Endothelial cell of umbilical vein (primary cell): ENCODE measurements at regions not wholly inside any gene's neighbourhood (a gene's known extent, or its start where the extent isn't known, plus 50 kb on each side); places are given as distances from the start of the nearest gene placed in this dataset.

ENCODE experiments used
- BruUV-seq: library from RNA; stranded (reverse); fragments of 400-500 nt; replicated peaks from 2 replicates; lab custom pipeline; 2021; lab: Mats Ljungman, UMichigan
- CTCF ChIA-PET: fragments of 300-600, 350-600 bp; sonication (Branson Sonifier 250); formaldehyde crosslinking; loops from one replicate; lab custom pipeline; 2021; ENCODE audit warnings: antibody characterized with exemption, inconsistent platforms; lab: Charles Lee
- POLR2A ChIA-PET: fragments of 300-600, 350-600 bp; sonication (Branson Sonifier 250); formaldehyde crosslinking; loops from one replicate; lab custom pipeline; 2021; ENCODE audit warnings: antibody characterized with exemption, inconsistent platforms; lab: Charles Lee
- DNase-seq: peaks from one replicate; pipeline ENCODE4 v3.0.0-alpha.2; 2011; ENCODE audit warnings: low read depth, low spot score
- FAIRE-seq: peaks from 2 replicates; lab custom pipeline; 2011; peaks lifted over from hg19 to GRCh38; lab: Jason Lieb, UNC
- H2AFZ ChIP-seq: 2 replicates; pipeline ENCODE4 v1.6.0; 2012; ENCODE audit warnings: low read depth, low read length, control low read depth, inconsistent platforms
- H3K27ac ChIP-seq: 2 replicates; pipeline ENCODE4 v1.5.1; 2011; ENCODE audit warnings: low read depth, mild to moderate bottlenecking, control low read depth, low read length, moderate library complexity; ENCODE audit not compliant: insufficient read depth
- H3K27me3 ChIP-seq, 2 experiments: 2 replicates each; pipeline versions ENCODE4 v1.6.0 to v1.6.1; 2011; ENCODE audit warnings: low read length in 2 of 2, mixed read lengths in 1 of 2; ENCODE audit not compliant: control insufficient read depth in 2 of 2, insufficient read depth in 2 of 2
- H3K36me3 ChIP-seq, 2 experiments: 2 replicates in 1 of 2; 3 replicates in 1 of 2; pipeline ENCODE4 v1.5.1; 2011; ENCODE audit warnings: low read length in 2 of 2, mild to moderate bottlenecking in 1 of 2, moderate library complexity in 1 of 2; ENCODE audit not compliant: control insufficient read depth in 2 of 2, insufficient read depth in 2 of 2; ENCODE audit errors: extremely low read depth in 1 of 2
- H3K4me1 ChIP-seq: 3 replicates; pipeline ENCODE4 v1.5.1; 2011; ENCODE audit warnings: mild to moderate bottlenecking, low read length; ENCODE audit not compliant: control insufficient read depth, insufficient read depth; ENCODE audit errors: extremely low read depth
- H3K4me2 ChIP-seq: 2 replicates; pipeline ENCODE4 v1.6.1; 2011; ENCODE audit warnings: low read length, control low read depth, mixed read lengths; ENCODE audit not compliant: insufficient read depth
- H3K4me3 ChIP-seq, 3 experiments: fragments of 200-600 bp in 1 of 3; sonication (generic), shearing (Covaris generic) in 1 of 3; replicated peaks in 1 of 3; 2 replicates each; pipeline ENCODE4 v1.5.1; 2011 to 2016; ENCODE audit warnings: control low read depth in 3 of 3, low read length in 3 of 3, mild to moderate bottlenecking in 2 of 3, inconsistent platforms in 1 of 3, low read depth in 1 of 3, moderate library complexity in 1 of 3; ENCODE audit not compliant: insufficient read depth in 1 of 3
- H3K79me2 ChIP-seq: 2 replicates; pipeline ENCODE4 v1.6.0; 2012; ENCODE audit warnings: low read length, inconsistent platforms; ENCODE audit not compliant: control insufficient read depth, insufficient read depth
- H3K9ac ChIP-seq: replicated peaks from 2 replicates; pipeline ENCODE3; 2011; ENCODE audit warnings: low read length, control low read depth; ENCODE audit not compliant: insufficient read depth; ENCODE audit errors: extremely low read depth
- H3K9me1 ChIP-seq: replicated peaks from 3 replicates; pipeline ENCODE4 v1.6.0; 2011; ENCODE audit warnings: mild to moderate bottlenecking, low read length; ENCODE audit not compliant: control insufficient read depth, insufficient read depth; ENCODE audit errors: extremely low read depth
- H3K9me3 ChIP-seq: replicated peaks from 2 replicates; pipeline ENCODE4 v1.5.1; 2012; ENCODE audit warnings: low read length, inconsistent platforms; ENCODE audit not compliant: control insufficient read depth, insufficient read depth
- H4K20me1 ChIP-seq: replicated peaks from 2 replicates; pipeline ENCODE3; 2011; ENCODE audit warnings: mild to moderate bottlenecking, low read length; ENCODE audit not compliant: control insufficient read depth, insufficient read depth; ENCODE audit errors: extremely low read depth
- EZH2 ChIP-seq: IDR thresholded peaks from 2 replicates; pipeline ENCODE4 v1.6.1; 2012; ENCODE audit warnings: borderline replicate concordance, low read depth, mild to moderate bottlenecking, moderate library complexity, low read length, inconsistent platforms; ENCODE audit not compliant: severe bottlenecking
- FOS ChIP-seq: IDR thresholded peaks from 2 replicates; pipeline ENCODE4 v1.6.1; 2011; ENCODE audit warnings: mild to moderate bottlenecking, low read length, moderate library complexity, borderline replicate concordance; ENCODE audit not compliant: insufficient read depth
- GATA2 ChIP-seq: IDR thresholded peaks from 2 replicates; pipeline ENCODE4 v1.7.0; 2011; ENCODE audit warnings: low read depth, mild to moderate bottlenecking, moderate library complexity, mixed read lengths, low read length; ENCODE audit not compliant: insufficient read length, insufficient read depth
- JUN ChIP-seq: IDR thresholded peaks from 2 replicates; pipeline ENCODE4 v1.6.1; 2011; ENCODE audit warnings: borderline replicate concordance, low read depth; ENCODE audit not compliant: insufficient read length, insufficient read depth
- MYC ChIP-seq: IDR thresholded peaks from one replicate; pipeline ENCODE4 v1.6.1; 2011; ENCODE audit warnings: mild to moderate bottlenecking, low read depth, low read length
- POLR2A ChIP-seq: IDR thresholded peaks from 2 replicates; pipeline ENCODE4 v1.6.1; 2012; ENCODE audit warnings: low read depth, mild to moderate bottlenecking, control low read depth, low read length
- POLR2AphosphoS5 ChIP-seq: IDR thresholded peaks from 2 replicates; pipeline ENCODE4 v1.6.1; 2012; ENCODE audit warnings: low read depth, mild to moderate bottlenecking, control low read depth, low read length, moderate library complexity; ENCODE audit not compliant: insufficient read depth
- dilution Hi-C: fragments of 300-500 bp; cut with MboI; formaldehyde crosslinking; loops from one replicate; pipeline ENCODE4 v1.15.0; 2019; ENCODE audit warnings: low sequenced_read_pairs; ENCODE audit not compliant: extremely low pct_ligation_motif_present
- intact Hi-C: fragments of 100-400 bp; cut with micrococcal nuclease; formaldehyde crosslinking; loops from one replicate; pipeline ENCODE4 v1.10.0; 2022
- TF ChIP-seq, protein P1 (sequence below), 2 donors: IDR thresholded peaks; 1 replicate in 1 of 2; 2 replicates in 1 of 2; pipeline ENCODE4 v1.5.1; 2011; ENCODE audit warnings: low read length in 2 of 2, mild to moderate bottlenecking in 2 of 2, moderate library complexity in 2 of 2, control low read depth in 1 of 2, inconsistent platforms in 1 of 2, low read depth in 1 of 2; ENCODE audit not compliant: insufficient read depth in 1 of 2; ENCODE audit errors: extremely low read depth in 1 of 2
- TF ChIP-seq, protein P2 (sequence below): IDR thresholded peaks from 2 replicates; pipeline ENCODE4 v1.6.1; 2011; ENCODE audit not compliant: insufficient read depth, insufficient read length

DNA sequence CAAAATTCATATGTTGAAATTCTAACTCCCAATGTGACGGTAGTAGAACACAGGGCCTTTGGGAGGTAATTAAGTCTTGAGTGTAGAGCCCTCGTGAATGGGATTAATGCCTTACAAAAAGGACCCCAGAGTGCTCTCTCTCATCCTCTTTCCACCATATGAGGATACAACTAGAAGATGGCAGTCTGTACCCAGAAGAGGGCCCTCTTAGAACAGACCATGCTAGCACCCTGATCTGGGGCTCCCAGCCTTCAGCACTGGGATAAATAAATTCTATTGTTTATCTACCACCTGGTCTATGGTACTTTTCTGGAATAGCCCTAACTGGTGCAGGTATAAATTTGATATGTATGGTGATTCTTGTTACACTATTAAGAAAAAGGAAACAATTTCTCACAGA lies 332.3 kb downstream of the BRINP1 start:
- dilution Hi-C loops (no loop called here), intact Hi-C loops (no loop called here)
- no TSS peak for BruUV-seq
- no peak overlapping the region for H3K27ac ChIP-seq
- H3K27me3 ChIP-seq = no peaks in the 10 kb centered on the region
- peaks cover 2% of the 10 kb centered on the region for H3K9me3 ChIP-seq
- no peak for DNase-seq
- H3K79me2 ChIP-seq = no peaks in the 10 kb centered on the region
- no peaks in the 10 kb centered on the region for H4K20me1 ChIP-seq
- no peak overlapping the region for H3K9ac ChIP-seq
- no peaks in the 10 kb centered on the region for H3K4me1 ChIP-seq
- ChIA-PET POLR2A (no interaction called here), CTCF (no interaction called here)
- no peak overlapping the region for H3K4me3 ChIP-seq
- H3K9me1 ChIP-seq = no peaks in the 10 kb centered on the region
- no peak overlapping the region for H3K4me2 ChIP-seq
- TF ChIP-seq FOS (no peak), JUN (no peak), POLR2A (no peak), MYC (no peak), POLR2AphosphoS5 (no peak), GATA2 (no peak), EZH2 (no peak)
- TF ChIP-seq, protein P1, sequence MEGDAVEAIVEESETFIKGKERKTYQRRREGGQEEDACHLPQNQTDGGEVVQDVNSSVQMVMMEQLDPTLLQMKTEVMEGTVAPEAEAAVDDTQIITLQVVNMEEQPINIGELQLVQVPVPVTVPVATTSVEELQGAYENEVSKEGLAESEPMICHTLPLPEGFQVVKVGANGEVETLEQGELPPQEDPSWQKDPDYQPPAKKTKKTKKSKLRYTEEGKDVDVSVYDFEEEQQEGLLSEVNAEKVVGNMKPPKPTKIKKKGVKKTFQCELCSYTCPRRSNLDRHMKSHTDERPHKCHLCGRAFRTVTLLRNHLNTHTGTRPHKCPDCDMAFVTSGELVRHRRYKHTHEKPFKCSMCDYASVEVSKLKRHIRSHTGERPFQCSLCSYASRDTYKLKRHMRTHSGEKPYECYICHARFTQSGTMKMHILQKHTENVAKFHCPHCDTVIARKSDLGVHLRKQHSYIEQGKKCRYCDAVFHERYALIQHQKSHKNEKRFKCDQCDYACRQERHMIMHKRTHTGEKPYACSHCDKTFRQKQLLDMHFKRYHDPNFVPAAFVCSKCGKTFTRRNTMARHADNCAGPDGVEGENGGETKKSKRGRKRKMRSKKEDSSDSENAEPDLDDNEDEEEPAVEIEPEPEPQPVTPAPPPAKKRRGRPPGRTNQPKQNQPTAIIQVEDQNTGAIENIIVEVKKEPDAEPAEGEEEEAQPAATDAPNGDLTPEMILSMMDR (IDR thresholded peaks at IDR 0.05; ENCODE audit: extremely low read depth in 1 of 2, insufficient read depth in 1 of 2, low read depth in 1 of 2, low read length in 2 of 2) = no peak
- TF ChIP-seq, protein P2, sequence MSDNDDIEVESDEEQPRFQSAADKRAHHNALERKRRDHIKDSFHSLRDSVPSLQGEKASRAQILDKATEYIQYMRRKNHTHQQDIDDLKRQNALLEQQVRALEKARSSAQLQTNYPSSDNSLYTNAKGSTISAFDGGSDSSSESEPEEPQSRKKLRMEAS = no peak
- no peaks in the 10 kb centered on the region for H3K36me3 ChIP-seq
- no peak overlapping the region for H2AFZ ChIP-seq
- FAIRE-seq = no peak
